Sigmoid colon (tissue), 4 donors: ENCODE measurements at regions not wholly inside any gene's neighbourhood (a gene's known extent, or its start where the extent isn't known, plus 50 kb on each side); places are given as distances from the start of the nearest gene placed in this dataset.

ENCODE experiments used
- EP300 ChIP-seq, 4 donors: sonication (generic); formaldehyde crosslinking; IDR thresholded peaks; one replicate each; pipeline ENCODE4 v1.6.1; 2017; ENCODE audit warnings: antibody characterized with exemption in 4 of 4
- POLR2A ChIP-seq, 2 donors: fragments of 450-650 bp; IDR thresholded peaks; one replicate each; pipeline ENCODE4 v1.6.1; 2016; ENCODE audit warnings: antibody characterized with exemption in 2 of 2, mild to moderate bottlenecking in 2 of 2, moderate library complexity in 2 of 2
- POLR2AphosphoS5 ChIP-seq, 4 donors: sonication (generic); formaldehyde crosslinking; IDR thresholded peaks; one replicate each; pipeline ENCODE4 v1.6.1; 2017; ENCODE audit warnings: antibody characterized with exemption in 4 of 4
- TF ChIP-seq, protein P1 (sequence below), 4 experiments: fragments of 450-650 bp in 3 of 4; fragments of 200-600 bp in 1 of 4; IDR thresholded peaks; one replicate each; pipeline ENCODE4 v1.5.1; 2016 to 2019; ENCODE audit warnings: antibody characterized with exemption in 4 of 4, mild to moderate bottlenecking in 3 of 4, moderate library complexity in 2 of 4

DNA sequence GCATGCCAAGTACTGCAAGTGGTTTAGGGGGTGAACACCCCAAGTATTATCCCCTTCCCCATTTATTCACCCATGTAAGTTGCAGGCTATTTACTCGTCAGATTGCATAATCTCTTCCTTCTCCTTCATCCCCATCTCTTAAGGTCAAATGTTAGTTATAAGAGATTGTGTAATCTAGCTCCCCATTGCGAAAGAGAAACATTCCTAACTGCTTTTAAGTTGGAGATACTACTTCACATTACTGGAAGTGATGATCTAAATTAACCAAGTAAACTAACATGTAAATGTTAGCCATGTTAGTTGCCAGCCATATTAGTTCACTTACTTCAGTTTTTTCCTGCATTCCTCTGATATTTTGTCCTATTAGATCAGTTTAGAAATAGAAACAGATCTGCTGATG lies 262.3 kb downstream of the TAF11L14 start:
- TF ChIP-seq, protein P1, sequence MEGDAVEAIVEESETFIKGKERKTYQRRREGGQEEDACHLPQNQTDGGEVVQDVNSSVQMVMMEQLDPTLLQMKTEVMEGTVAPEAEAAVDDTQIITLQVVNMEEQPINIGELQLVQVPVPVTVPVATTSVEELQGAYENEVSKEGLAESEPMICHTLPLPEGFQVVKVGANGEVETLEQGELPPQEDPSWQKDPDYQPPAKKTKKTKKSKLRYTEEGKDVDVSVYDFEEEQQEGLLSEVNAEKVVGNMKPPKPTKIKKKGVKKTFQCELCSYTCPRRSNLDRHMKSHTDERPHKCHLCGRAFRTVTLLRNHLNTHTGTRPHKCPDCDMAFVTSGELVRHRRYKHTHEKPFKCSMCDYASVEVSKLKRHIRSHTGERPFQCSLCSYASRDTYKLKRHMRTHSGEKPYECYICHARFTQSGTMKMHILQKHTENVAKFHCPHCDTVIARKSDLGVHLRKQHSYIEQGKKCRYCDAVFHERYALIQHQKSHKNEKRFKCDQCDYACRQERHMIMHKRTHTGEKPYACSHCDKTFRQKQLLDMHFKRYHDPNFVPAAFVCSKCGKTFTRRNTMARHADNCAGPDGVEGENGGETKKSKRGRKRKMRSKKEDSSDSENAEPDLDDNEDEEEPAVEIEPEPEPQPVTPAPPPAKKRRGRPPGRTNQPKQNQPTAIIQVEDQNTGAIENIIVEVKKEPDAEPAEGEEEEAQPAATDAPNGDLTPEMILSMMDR (IDR thresholded peaks at IDR 0.05) = no peak
- no peak for TF ChIP-seq EP300 (IDR thresholded peaks at IDR 0.05)
- TF ChIP-seq POLR2A (IDR thresholded peaks at IDR 0.05) = no peak
- TF ChIP-seq POLR2AphosphoS5 (IDR thresholded peaks at IDR 0.05) = peak in 1 of 4 donors; percentile 34
